PC-9 (cell line): ENCODE measurements at regions not wholly inside any gene's neighbourhood (a gene's known extent, or its start where the extent isn't known, plus 50 kb on each side); places are given as distances from the start of the nearest gene placed in this dataset.

Experiments
- BruUV-seq: library from RNA; stranded (reverse); fragments of 400-500 nt; replicated peaks from 2 replicates; lab custom pipeline; 2021; lab: Mats Ljungman, UMichigan
- CTCF ChIA-PET: fragments of 300-600 bp; sonication (Branson Sonifier 250); formaldehyde crosslinking; loops from one replicate; lab custom pipeline; 2022; ENCODE audit warnings: antibody characterized with exemption; lab: Charles Lee
- POLR2A ChIA-PET: fragments of 300-600 bp; sonication (Branson Sonifier 250); formaldehyde crosslinking; loops from one replicate; lab custom pipeline; 2022; ENCODE audit warnings: antibody characterized with exemption; ENCODE audit not compliant: unreplicated experiment; lab: Charles Lee
- DNase-seq, 2 experiments: peaks; one replicate each; pipeline versions ENCODE4 v3.0.0 to v3.0.0-alpha.2; 2015 to 2022; ENCODE audit warnings: mixed read lengths in 1 of 2
- H2AFZ ChIP-seq: fragments of 200-600 bp; sonication (generic); 2 replicates; pipeline ENCODE4 v1.8.1; 2017; ENCODE audit warnings: antibody characterized with exemption
- H3F3A ChIP-seq: fragments of 200-600 bp; sonication (generic); 2 replicates; pipeline ENCODE4 v1.8.1; 2017; ENCODE audit warnings: antibody characterized with exemption, mild to moderate bottlenecking, low read depth; ENCODE audit not compliant: insufficient read depth
- H3K27ac ChIP-seq: fragments of 200-600 bp; sonication (generic); 2 replicates; pipeline ENCODE4 v1.6.1; 2016; ENCODE audit warnings: mixed run types
- H3K27me3 ChIP-seq: fragments of 200-600 bp; sonication (generic); 2 replicates; pipeline ENCODE4 v1.6.1; 2016; ENCODE audit warnings: low read depth, mixed run types; ENCODE audit not compliant: insufficient read depth
- H3K36me3 ChIP-seq: fragments of 200-600 bp; sonication (generic); 2 replicates; pipeline ENCODE4 v1.6.1; 2016; ENCODE audit warnings: low read depth, mixed run types
- H3K4me1 ChIP-seq: fragments of 200-600 bp; sonication (generic); replicated peaks from 2 replicates; pipeline ENCODE4 v1.6.1; 2016; ENCODE audit warnings: mixed run types; ENCODE audit not compliant: insufficient read depth
- H3K4me2 ChIP-seq: fragments of 200-600 bp; sonication (generic); 2 replicates; pipeline ENCODE4 v1.6.1; 2017; ENCODE audit warnings: mixed run types
- H3K4me3 ChIP-seq: fragments of 200-600 bp; sonication (generic); 2 replicates; pipeline ENCODE4 v1.6.1; 2016; ENCODE audit warnings: mixed run types
- H3K79me2 ChIP-seq: fragments of 200-600 bp; sonication (generic); 2 replicates; pipeline ENCODE4 v1.6.1; 2017; ENCODE audit warnings: low read depth, mixed run types
- H3K9me2 ChIP-seq: fragments of 200-600 bp; sonication (generic); 2 replicates; pipeline ENCODE4 v1.8.1; 2017; ENCODE audit warnings: mild to moderate bottlenecking; ENCODE audit not compliant: insufficient read depth
- H3K9me3 ChIP-seq: fragments of 200-600 bp; sonication (generic); 2 replicates; pipeline ENCODE4 v1.8.1; 2016; ENCODE audit warnings: low read depth; ENCODE audit not compliant: insufficient read depth
- H4K20me1 ChIP-seq: fragments of 200-600 bp; sonication (generic); 2 replicates; pipeline ENCODE4 v1.8.1; 2017; ENCODE audit not compliant: insufficient read depth
- EZH2 ChIP-seq: fragments of 200-600 bp; sonication (generic); IDR thresholded peaks from 2 replicates; pipeline ENCODE4 v1.8.0; 2017; ENCODE audit warnings: antibody characterized with exemption, low read depth
- intact Hi-C: fragments of 100-400 bp; cut with micrococcal nuclease; formaldehyde crosslinking; loops from one replicate; pipeline ENCODE4 v1.10.0; 2022; ENCODE audit not compliant: unreplicated experiment
- TF ChIP-seq, protein P1 (sequence below): fragments of 200-600 bp; sonication (generic); conservative IDR thresholded peaks from 2 replicates; pipeline ENCODE4 v1.6.1; 2017; ENCODE audit warnings: mixed run types, antibody characterized with exemption, mild to moderate bottlenecking, moderate library complexity

DNA sequence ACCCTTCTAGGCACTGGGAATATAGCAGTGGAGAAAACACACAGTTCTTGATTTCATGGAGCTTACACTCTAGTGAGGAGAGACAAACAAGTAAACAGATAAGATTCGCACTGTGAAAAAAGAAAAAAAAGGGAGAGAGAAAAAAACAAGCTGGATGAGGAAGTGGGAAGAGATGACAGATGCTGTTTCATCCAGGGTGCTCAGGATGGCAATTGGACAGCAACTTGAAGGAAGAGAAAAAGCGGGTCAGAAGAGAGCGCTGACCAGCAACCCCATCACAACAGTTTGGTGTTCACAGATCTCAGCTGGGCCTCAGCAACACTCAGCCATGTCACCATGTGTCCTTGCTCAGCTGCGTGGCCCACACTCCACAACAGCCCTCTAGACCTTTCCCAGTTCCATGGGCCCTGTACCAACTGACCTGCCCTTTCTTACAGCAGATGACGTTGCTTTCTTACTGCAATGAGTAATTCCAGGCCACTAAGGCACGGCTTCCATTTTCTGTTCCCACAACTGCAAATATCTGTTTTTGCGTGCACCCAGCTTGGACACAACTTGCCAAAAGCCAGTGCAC, 230.8 kb downstream of the MEX3B start:
- H3K36me3 ChIP-seq: no peaks in the 10 kb centered on the region
- no peaks in the 10 kb centered on the region for H4K20me1 ChIP-seq
- no peak for DNase-seq
- intact Hi-C loops: no loop called here
- TF ChIP-seq EZH2: no peak
- TF ChIP-seq, protein P1, sequence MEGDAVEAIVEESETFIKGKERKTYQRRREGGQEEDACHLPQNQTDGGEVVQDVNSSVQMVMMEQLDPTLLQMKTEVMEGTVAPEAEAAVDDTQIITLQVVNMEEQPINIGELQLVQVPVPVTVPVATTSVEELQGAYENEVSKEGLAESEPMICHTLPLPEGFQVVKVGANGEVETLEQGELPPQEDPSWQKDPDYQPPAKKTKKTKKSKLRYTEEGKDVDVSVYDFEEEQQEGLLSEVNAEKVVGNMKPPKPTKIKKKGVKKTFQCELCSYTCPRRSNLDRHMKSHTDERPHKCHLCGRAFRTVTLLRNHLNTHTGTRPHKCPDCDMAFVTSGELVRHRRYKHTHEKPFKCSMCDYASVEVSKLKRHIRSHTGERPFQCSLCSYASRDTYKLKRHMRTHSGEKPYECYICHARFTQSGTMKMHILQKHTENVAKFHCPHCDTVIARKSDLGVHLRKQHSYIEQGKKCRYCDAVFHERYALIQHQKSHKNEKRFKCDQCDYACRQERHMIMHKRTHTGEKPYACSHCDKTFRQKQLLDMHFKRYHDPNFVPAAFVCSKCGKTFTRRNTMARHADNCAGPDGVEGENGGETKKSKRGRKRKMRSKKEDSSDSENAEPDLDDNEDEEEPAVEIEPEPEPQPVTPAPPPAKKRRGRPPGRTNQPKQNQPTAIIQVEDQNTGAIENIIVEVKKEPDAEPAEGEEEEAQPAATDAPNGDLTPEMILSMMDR: no peak
- peaks cover 15% of the 10 kb centered on the region; the same call in 1 of the 2 replicates for H3K27me3 ChIP-seq
- H3K4me1 ChIP-seq: no peaks in the 10 kb centered on the region
- no peak overlapping the region for H3K4me3 ChIP-seq
- H2AFZ ChIP-seq: no peak overlapping the region
- BruUV-seq: no TSS peak
- H3K4me2 ChIP-seq: no peak overlapping the region
- no peak overlapping the region for H3K27ac ChIP-seq
- H3K79me2 ChIP-seq: no peaks in the 10 kb centered on the region
- CTCF ChIA-PET: no interaction called here
- no peaks in the 10 kb centered on the region for H3F3A ChIP-seq
- H3K9me3 ChIP-seq: no peaks in the 10 kb centered on the region
- POLR2A ChIA-PET: no interaction called here
- no peaks in the 10 kb centered on the region for H3K9me2 ChIP-seq

DNA sequence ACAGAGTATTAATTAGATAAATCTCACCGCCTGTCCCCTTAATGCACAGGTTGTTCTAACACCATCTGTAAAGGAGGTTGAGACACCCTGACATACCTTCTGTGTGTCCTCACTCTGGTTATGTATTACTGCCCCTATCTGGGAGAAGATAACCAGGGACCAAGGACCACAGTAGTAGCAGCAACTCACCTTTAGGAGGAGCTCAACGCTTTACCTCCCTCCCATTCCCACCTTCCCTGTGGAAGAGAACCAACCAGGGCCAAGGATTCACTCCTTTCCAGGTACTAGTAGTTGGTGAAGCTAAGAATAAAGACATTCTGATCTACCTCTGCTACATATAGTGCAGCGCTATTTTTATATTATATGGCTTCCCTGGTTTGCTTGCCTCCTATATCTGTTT, 232.6 kb downstream of the MEX3B start:
- no peaks in the 10 kb centered on the region for H3K79me2 ChIP-seq
- no peak overlapping the region for H3K27ac ChIP-seq
- CTCF ChIA-PET: no interaction called here
- H3K9me3 ChIP-seq: no peaks in the 10 kb centered on the region
- H3K9me2 ChIP-seq: no peaks in the 10 kb centered on the region
- TF ChIP-seq, protein P1: no peak
- TF ChIP-seq EZH2: no peak
- DNase-seq: no peak
- no peaks in the 10 kb centered on the region for H4K20me1 ChIP-seq
- BruUV-seq: no TSS peak
- peaks cover 15% of the 10 kb centered on the region; the same call in 1 of the 2 replicates for H3K27me3 ChIP-seq
- no peak overlapping the region for H3K4me3 ChIP-seq
- no peaks in the 10 kb centered on the region for H3K36me3 ChIP-seq
- no peak overlapping the region for H2AFZ ChIP-seq
- intact Hi-C loops: no loop called here
- no peaks in the 10 kb centered on the region for H3F3A ChIP-seq
- POLR2A ChIA-PET: no interaction called here
- no peak overlapping the region for H3K4me2 ChIP-seq
- H3K4me1 ChIP-seq: no peaks in the 10 kb centered on the region

DNA sequence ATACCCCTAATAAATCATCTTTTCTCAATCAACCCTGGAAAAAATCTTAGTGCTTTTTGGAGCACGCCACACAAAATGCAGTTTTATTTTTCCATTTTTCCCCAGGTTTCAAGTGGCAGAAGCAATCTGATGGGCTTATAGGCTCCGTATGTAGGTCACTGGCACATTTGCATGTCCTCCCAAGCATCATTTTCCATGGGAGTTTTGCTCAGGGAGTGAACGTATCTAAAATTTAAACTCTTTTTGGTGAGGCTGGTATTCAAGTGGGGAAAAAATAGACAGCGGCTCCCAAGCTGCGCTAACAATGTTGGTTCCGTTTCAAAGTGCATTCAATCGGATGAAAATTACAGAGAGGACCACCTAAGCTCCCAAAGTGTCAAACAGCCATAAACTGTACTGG, 233.4 kb downstream of the MEX3B start:
- Histone ChIP-seq H3K4me1 (no peaks in the 10 kb centered on the region), H2AFZ (no peak overlapping the region), H3K79me2 (no peaks in the 10 kb centered on the region), H3K36me3 (no peaks in the 10 kb centered on the region), H3K27me3 (peaks cover 15% of the 10 kb centered on the region; the same call in 1 of the 2 replicates), H3K4me3 (no peak overlapping the region), H3K9me2 (no peaks in the 10 kb centered on the region), H4K20me1 (no peaks in the 10 kb centered on the region), H3K27ac (no peak overlapping the region), H3F3A (no peaks in the 10 kb centered on the region), H3K4me2 (no peak overlapping the region), H3K9me3 (no peaks in the 10 kb centered on the region)
- CTCF ChIA-PET: no interaction called here
- intact Hi-C loops: no loop called here
- no peak for DNase-seq
- POLR2A ChIA-PET: no interaction called here
- BruUV-seq: no TSS peak
- TF ChIP-seq, protein P1: no peak
- no peak for TF ChIP-seq EZH2
